HG03442 (cell line): ENCODE measurements at regions not wholly inside any gene's neighbourhood (a gene's known extent, or its start where the extent isn't known, plus 50 kb on each side); places are given as distances from the start of the nearest gene placed in this dataset.
"Not testable (repeated sequence)": the region's sequence is repeated elsewhere in the genome, so short reads cannot be mapped to it uniquely, and the experiment has no call there.

ENCODE experiments used
- ATAC-seq: cut with Tn5 transposase; IDR thresholded peaks from one replicate; pipeline ENCODE4 v1.9.1; 2021; ENCODE audit warnings: mild to moderate bottlenecking, moderate library complexity; ENCODE audit not compliant: unreplicated experiment

DNA sequence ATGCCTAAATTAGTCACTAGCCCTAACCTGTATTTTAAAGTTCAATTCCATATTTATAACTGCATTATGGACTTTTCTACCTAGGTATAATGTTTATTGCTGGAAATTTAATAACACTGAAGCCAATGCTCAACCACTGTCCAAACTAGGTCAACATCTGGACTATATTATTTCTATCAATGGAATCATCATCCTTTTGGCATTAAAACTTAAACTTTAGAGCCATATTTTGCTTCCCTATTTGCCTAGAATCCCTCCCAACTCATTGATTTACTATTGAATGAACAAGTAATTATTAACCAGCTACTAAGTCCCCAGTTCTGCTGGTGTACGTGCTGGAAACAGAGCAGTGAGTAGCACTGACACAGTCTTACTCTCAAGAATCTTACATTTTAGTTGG is 291.7 kb upstream of the SPTLC3 start:
- ATAC-seq, result no peak

DNA sequence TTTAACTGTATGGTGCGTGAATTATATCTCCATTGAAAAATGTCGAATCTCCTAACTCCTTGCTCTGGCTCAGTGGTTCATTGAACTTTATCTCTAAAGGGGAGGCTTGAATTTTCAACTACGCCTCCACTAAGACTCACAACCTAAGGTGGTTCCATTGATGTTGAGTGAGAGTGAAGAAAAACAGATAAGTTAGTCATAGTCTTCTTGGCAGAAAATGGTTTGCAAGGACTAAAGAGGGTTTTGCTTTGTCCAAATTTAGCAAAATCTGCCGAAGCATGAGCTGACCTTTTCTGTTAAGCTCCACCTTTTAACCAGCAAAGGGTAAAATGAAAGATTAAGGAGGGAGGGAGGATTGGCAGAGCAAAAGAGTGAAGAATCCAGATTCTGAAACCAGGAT is 290.2 kb upstream of the SPTLC3 start:
- ATAC-seq, result no peak

DNA sequence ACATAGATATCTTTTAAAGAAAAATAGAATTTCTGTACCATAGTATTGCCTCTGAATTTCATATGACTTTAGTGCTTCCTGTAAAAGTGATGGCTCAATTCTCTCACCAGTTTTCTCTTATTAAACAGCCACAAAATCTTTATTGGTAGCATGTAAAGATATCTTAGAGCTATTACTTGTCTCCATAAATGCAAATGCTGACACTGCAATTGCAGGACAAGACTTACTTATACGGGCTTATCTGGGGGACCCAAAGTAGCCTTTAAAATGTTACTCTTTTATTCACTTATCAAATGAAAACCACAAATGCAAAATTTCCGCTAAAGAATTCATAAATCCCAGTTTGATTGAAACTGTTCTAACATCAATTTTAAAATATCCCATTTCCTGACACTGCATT is 287.1 kb upstream of the SPTLC3 start:
- no peak for ATAC-seq

DNA sequence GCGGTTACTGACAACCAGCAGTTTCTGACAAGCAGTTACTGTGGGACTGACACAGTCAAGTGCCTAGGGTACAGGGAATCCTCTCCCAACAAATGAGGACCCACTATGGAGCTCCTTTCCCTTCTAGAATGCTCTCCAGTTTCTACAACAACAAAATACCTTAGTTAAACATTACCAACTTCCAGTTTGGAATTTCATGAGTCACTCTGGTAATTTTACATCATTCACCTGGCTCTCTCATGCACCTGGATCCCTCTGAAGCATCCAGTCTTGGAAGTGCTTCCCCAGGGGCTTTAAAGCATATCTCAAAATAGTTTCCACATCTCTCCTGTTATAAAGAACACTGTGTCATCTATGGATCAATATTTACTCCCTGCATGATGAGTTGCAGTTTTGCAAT is 286.7 kb upstream of the SPTLC3 start:
- no peak for ATAC-seq

DNA sequence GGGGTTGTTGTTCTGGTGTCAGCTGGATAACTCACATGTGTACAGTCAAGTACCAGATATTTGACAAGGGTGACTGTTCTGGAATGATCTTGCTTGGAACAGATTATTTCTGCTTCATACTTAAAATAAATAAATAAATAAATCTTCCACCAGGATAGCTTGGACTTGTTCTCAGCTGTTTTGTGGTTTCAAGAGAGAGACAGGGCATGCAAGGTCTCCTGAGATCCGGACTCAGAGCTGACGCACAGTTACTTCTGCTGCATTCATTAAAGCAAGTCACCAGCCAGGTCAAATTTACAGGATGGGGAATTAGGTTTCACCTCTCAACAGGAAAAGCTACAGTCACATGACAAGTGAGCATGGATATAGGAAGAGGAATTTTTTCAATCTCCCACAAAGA is 285.0 kb upstream of the SPTLC3 start:
- no peak for ATAC-seq

DNA sequence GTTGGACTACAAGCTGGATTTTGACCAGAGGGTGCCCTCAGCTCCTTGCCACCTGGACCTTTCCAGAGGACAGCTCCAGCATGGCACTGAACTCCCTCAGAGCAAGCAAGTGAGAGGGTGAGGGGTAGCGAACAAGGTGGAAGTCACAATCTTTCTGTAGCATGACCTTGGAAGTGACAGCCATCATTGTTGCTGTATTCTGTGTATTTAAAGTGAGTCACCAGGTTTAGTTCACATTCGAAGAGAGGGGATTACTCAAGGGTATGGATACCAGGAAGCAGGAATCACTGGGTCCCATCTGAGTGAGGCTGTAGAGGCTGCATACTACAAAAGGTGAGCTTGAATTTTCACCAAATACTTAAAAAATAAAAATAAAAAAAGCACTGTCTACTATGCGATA is 280.0 kb upstream of the SPTLC3 start:
- no peak for ATAC-seq

DNA sequence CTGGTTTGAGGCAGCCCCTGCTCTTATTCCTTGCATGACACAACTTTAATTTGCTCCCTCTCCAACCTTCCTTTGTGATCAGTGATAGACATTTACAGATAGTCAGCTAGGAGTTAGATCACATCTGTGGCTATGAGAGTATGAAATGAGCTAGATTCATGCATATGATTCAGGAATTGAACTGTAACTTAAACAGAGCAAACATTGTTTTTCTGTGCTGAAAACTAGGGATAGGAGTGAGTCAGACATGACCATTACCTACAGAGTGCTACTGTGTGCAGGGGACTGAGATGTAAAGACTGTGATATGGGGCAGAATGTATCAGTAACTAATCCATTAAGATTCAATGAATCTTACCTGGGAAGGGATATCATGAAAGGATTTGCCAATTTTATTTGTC is 279.4 kb upstream of the SPTLC3 start:
- ATAC-seq, result no peak

DNA sequence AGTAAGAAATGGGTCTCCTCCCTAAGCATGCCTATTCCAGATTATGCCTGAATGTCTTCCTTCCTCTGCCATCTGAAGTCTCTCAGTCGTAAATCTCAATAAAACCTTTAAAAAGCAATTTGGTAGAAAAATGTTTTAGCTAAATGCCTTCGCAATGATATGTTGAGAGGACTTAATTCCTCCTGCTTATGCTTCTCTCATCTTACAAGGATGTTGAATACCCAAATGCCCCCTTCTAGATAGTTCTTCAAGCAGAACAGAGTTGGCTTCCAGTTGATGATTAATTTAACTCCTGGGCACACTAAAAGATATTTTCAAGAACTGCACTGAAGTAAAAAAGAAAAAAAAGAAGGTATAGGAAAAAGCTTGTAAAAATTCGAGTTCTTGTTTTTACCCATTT is 275.0 kb upstream of the SPTLC3 start:
- no peak for ATAC-seq

DNA sequence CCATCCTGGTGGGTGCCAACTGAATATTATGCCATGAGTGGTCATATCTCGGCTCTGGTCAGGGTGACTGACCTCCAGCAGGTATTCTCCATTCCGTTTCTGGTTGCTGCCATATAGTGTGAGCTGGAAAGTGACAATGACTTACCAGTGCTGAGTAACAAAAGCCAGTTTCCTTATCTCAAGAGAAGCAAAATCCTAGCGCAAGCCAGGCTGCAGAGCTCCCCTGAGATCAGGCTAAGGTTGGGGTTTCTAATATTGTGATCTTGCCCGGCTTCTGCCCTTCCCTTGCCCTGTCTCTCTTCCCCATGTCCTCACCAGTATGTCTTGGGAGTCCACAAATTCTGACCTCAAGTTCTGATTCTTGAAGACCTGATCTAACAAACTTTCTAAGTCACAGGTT is 271.3 kb upstream of the SPTLC3 start:
- ATAC-seq, result no peak

DNA sequence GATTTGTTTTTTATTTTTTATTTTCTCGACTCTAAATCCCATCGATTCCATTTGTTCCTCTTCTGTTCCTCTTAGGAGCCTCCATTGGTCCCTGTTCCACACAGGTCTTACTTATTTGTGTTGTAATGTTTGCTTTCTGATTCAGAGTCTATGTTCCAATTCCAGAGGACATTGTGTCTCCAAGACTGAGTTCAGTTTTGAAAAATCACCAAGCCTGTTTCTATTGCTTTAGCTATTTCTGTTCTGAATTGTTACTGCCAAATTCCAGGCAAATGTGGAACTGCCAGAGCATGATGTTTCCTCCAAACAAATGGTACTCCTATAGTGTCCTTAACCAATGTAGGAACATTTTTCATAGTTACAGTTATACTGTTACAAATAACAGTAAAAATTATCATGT is 270.9 kb upstream of the SPTLC3 start:
- ATAC-seq, result no peak

DNA sequence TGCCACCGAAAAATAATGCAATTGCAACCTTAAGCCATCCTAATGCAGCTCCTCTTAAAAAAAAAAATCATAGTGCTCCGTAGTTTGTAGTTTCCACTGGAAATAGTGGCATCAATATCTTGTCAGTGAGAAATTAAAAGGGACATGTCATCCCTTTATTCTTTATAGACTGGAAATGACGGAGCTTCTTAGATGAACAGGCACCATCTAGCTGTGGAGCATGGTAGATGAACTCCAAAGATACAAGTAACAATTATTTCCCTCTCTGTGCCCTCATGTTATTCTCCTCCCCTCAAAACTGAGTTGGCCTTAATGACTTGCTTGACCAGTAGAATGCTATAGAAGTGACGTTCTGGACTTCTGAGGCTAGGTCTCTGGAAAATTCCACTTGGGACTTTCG is 268.1 kb upstream of the SPTLC3 start:
- ATAC-seq, result no peak

DNA sequence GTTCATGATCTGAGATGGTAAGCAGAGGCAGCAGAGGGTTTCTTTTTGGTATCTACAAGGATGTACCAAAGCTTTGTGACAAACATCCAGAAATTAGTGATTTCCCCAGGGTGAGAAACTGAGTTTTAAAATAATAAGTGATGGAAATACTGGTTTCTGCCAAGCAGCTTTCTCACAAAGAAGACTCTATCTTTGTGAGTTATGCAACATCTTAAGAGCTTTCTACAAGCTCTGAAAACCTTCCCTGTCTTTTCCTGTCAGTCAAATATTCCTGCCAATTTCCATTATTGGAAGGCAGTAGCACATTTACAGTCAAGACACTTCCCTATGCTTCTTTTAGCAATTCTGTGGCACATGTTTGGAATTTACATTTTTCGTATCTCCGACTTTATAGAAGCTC is 264.7 kb upstream of the SPTLC3 start:
- no peak for ATAC-seq

DNA sequence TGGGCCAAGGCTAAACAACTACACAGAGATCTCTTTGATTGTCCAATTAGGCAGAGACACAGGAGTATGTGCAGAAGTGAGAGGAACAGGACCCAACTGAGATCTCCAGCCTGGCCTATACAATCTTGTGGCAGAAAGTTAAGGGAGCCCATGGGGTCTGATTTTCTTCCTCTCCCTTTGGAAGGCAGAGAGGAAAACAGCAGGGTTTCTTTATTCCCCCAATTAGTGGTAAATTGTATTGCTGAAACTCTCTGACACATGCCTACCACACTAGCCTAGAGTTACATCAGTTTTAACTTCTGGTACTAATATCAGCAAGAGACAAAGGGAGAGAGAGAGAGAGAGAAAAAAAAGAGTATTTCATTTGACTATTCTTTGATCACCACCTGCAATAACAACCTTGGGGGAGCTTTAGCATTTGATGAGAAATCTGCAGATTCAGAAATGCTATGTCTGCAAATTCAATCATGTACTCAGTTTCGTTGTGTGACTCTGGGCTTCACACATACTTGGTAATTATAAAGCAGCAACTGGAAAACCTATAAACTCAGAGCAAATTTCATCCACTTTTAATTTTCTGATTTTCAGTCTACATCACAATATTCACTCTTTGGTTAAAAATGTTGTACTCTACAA is 260.3 kb upstream of the SPTLC3 start:
- ATAC-seq, result no peak

DNA sequence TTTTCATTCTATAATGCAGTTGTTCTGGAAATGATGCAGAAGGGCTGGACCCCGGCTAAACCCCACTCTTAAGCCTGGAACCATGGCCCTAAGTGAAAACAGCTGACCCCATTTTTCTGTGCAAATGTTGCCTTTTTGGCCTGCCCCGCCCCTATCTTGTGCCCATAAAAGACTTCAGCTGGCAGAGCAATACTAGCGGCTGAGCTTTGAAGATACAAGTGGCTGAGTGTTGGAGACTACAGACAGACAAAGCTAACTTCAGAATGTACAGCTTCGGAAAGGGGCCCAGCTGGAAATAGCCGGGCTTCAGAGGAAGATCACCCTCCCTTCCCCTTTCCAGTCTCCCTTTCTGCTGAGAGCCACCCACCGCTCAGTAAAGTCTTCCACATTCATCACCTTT is 258.6 kb upstream of the SPTLC3 start:
- ATAC-seq, result no peak

DNA sequence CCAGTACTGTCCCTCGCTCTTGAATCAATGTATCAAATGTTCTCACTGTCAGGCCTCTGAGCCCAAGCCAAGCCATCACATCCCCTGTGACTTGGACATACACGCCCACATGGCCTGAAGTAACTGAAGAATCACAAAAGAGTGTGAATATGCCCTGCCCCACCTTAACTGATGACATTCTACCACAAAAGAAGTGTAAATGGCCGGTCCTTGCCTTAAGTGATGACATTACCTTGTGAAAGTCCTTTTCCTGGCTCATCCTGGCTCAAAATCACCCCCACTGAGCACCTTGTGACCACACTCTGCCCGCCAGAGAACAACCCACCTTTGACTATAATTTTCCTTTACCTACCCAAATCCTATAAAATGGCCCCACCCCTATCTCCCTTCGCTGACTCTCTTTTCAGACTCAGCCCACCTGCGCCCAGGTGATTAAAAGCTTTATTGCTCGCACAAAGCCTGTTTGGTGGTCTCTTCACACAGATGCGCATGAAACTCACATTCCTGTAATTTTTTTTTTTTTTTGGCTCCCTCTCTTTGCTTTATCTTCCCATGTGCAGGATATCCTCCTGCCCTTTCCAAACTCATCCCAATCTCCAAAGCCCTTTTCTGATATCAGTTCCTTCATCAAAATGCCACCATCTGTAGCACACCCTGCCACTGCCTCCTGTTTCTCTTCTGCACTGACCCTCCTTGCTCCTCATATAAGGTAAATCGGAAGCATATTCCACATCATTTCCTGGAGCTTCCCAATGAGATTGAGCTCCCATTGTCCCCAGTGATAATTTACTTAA is 255.7 kb upstream of the SPTLC3 start:
- ATAC-seq, result not testable (repeated sequence)

DNA sequence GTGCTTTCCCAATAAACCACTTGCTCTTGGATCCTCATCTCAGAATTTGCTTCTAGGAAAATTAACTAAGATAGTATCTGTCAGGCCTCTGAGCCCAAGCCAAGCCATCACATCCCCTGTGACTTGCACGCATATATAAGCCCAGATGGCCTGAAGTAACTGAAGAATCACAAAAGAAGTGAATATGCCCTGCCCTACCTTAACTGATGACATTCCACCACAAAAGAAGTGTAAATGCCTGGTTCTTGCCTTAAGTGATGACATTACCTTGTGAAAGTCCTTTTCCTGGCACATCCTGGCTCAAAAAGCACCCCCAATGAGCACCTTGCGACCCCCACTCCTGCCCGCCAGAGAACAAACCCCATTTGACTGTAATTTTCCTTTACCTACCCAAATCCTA is 255.0 kb upstream of the SPTLC3 start:
- not testable (repeated sequence) for ATAC-seq

DNA sequence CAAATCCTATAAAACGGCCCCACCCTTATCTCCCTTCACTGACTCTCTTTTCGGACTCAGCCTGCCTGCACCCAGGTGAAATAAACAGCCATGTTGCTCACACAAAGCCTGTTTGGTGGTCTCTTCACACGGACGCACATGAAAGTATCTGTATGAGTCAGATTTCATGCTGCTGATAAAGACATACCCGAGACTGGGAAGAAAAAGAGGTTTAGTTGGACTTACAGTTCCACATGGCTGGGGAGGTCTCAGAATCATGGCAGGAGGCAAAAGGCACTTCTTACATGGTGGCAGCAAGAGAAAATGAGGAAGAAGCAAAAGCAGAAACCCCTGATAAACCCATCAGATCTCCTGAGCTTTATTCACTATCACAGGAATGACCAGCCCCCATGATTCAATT is 249.3 kb upstream of the SPTLC3 start:
- ATAC-seq, result not testable (repeated sequence)

DNA sequence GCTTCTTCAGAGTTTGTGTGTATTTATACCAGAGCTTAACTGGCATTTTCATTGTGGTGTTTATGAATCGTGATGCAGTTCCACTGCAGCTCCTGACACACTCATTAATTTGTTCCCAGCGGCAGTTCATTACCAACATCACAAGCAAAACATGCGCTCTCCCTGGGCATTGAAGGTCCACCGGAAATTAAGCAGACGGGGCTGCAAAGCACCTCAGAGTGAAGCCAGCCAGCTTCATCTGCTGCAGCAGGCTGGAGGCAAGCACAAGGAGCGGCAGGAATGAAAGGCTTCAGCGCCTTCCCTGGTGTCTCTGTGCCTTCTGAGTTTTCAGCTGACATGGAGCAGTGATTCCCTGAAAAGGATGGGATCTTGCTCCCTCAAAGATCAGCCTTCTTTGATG is 246.0 kb upstream of the SPTLC3 start:
- ATAC-seq, result no peak

DNA sequence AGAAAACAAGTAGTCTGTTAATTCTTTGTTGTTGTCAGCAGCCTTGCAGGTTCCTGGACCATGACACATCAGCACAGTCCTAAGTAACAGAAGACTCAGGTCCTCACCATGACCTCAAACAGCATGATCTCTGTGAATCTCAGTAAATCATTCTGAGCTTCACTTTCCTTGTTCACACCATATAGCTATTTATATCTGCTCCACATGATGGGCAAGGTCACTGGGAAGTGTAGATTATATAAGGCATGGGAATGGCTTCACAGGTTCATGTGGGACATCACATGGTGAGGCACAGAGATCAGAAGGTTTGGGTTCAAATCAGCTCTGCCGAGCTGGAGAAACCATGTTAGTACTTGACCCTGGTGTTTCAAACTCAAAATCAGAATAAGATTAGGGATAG is 245.4 kb upstream of the SPTLC3 start:
- ATAC-seq, result no peak

DNA sequence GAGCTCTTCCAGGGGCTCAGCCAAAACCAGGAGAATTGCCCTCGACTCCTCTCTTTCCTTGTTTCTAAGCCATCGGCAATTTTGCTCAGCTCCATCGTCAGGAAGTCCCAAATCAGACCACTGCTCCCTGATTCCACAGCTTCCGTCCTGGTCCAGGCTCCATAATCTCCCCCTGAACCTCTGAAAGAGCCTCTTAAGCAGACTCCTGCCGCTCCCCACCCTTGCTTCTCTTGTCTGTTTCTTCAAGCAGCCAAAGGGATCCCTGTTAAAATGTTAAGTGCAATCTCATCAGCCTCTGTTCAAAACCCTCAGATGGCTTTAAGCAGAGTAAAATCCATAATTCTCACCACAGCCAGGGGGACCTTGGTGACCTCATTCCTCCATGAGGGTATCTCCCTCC is 244.7 kb upstream of the SPTLC3 start:
- no peak for ATAC-seq

DNA sequence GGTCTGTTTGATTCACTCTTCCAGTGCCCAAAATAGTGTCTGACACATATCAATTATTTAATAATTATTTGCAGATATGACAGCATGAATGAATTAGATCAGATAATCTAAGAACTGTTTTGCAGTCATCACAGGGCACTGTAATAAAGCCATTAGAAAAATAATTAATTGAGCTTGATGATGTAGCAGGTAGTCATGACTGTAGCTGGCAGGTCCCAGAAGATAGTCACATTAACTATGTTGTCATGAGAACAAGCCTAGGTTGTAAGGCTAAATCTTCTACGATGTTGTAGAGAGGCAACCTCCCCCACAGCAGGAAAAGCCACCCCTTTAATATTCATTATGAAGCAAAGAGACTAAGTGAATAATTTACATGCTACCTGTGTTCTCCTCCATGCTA is 243.9 kb upstream of the SPTLC3 start:
- no peak for ATAC-seq

DNA sequence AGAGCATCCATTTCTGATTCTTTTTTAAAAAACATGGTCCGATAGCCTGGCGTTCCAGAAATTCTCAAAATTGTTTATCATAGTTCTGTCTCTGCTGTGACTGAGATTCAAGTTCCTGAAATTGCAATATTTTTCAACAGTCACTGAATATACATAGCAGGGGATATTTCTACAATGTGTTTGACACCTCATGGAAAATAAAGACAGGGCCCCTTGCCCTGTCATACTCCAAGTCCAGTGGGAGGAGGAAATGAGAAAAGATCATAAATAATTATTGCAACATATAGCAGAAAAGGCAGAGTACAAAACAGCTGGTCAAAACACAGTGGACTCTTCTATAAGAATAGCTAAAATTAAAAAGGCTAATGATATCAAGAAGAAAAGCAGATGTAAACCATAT is 234.8 kb upstream of the SPTLC3 start:
- ATAC-seq, result no peak

DNA sequence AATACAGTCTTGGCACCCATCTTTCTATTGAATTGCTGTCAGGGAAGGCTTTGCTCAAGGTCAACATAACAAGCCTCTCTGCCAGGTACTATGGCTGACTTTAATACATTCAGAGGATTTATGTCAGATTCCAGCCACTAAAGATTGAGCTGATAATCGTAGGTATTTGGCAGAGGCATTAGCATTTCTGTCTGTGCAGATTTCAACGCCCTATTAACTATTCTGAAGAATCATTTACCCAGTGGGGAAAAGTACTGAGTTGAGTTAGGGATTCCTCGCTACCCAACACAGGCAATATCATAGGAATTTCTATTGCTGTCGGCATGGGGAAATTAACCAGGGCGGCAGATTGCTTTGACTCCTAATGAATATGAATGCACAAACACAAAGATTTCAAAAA is 233.7 kb upstream of the SPTLC3 start:
- no peak for ATAC-seq
